ENCODE measurements at regions not wholly inside any gene's neighbourhood (a gene's known extent, or its start where the extent isn't known, plus 50 kb on each side); places are given as distances from the start of the nearest gene placed in this dataset.

DNA sequence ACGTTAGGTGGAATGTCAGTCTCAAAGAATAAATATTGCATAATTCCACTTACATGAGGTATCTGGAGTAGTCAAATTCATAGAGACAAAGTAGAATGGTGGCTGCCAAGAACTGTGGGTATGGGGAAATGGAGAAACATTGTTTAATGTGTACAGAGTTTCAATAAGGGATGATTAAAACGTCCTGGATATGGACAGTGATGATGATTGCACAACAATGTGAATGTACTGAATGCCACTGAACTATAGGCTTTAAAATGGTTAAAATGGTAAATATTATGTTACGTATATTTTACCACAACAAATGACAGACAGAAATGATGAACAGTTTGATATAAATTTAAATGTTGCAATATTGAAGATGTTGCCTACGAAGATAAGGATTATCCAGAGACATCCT, 602.0 kb upstream of the PKDCC start:
- TF ChIP-seq YY1 (IDR thresholded peaks at IDR 0.05; ENCODE audit: insufficient read depth, insufficient read length): no peak
- TF ChIP-seq ZNF274 (IDR thresholded peaks at IDR 0.05; ENCODE audit: low read depth, low read length): no peak
- TF ChIP-seq SUZ12 (IDR thresholded peaks at IDR 0.05; ENCODE audit: extremely low read depth, insufficient read depth, insufficient read length): no peak

Data from NT2/D1 (cell line).